HG03025 (cell line): ENCODE measurements at regions not wholly inside any gene's neighbourhood (a gene's known extent, or its start where the extent isn't known, plus 50 kb on each side); places are given as distances from the start of the nearest gene placed in this dataset.
"Not testable (repeated sequence)": the region's sequence is repeated elsewhere in the genome, so short reads cannot be mapped to it uniquely, and the experiment has no call there.

Experiments used
- ATAC-seq: cut with Tn5 transposase; IDR thresholded peaks from one replicate; pipeline ENCODE4 v1.9.1; 2021; ENCODE audit warnings: mild to moderate bottlenecking, moderate library complexity; ENCODE audit not compliant: unreplicated experiment, low FRiP score

DNA sequence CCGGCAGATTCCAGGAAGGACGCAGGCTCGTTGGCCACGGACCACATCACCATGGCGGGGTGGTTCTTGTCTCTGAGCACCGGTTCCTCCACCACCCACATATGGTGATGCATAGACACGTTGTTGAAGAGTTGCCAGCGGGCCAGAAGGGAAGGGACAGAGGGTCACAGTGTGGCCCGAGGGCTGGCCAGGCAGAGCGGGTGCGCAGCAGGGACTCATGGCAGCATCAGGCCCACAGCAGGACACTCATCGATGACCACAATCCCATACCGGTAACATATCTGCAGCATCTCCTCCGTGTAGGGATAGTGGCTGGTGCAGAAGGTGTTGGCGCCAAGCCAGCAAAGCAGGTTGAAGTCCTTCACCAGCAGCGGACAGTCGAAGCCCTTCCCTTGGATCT, 469.2 kb upstream of the FAM174A start:
- not testable (repeated sequence) for ATAC-seq

- ATAC-seq: no peak
Observed at GRCh38 chr5:100043475-100043874, 491.7 kb upstream of the FAM174A start.

DNA sequence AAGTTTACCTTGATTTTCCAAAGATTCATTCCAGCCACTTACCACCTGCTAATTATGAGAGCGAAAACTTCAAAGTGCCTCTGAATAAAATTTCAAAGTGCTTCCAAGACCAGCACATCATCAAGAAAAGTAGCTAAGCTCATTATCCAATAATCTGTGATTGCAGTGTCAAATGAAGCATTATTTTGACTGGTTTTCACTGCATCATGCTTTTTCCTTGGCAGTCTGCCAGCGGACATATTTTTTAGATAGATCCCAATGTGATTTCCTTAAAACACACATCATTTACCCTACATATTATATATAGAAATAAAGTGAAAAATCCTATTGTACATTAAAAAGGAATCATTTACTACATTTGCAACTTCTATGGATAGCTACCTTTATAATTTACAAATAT, 508.6 kb upstream of the FAM174A start:
- no peak for ATAC-seq

DNA sequence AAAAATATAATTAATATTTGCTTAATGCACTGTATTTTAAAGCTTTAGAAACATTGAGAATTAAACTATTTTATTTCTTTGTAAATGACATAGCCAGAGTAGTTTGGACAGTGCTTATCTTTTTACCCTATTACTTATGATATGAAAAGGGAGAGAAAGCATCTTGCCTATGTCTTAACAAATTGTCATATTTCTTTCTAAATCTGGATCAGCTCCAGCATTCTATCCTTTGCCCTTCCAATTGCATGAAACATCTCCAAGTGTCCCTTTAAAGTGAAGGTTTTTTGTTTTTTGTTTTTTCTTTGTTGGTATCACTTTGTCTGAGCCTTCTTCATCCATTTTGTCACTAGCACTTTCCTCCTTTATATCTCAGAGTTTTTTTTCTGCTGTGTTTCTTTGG, 511.6 kb upstream of the FAM174A start:
- ATAC-seq: no peak

GRCh38 chr5:100017520-100018262, 517.5 kb upstream of the FAM174A start:
- no peak for ATAC-seq

DNA sequence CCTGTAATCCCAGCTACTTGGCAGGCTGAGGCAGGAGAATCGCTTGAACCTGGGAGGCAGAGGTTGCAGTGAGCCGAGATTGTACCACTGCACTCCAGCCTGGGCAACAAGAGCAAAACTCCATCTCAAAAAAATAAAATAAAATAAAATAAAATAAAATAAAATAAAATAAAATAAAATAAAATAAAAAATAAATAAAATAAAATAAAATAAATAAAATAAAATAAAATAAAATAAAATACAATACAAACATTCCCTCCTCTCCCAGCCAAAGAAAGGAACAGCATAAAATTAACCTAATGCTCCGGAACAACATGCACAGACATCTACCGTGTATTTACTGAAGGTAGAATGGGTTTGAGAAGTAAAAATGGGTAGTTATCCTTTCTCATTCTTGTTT, 521.9 kb upstream of the FAM174A start:
- ATAC-seq: not testable (repeated sequence)

- ATAC-seq: not testable (repeated sequence)
Observed at GRCh38 chr5:100011160-100011559, 524.0 kb upstream of the FAM174A start.

GRCh38 chr5:100004969-100005368, 530.2 kb upstream of the FAM174A start:
- ATAC-seq: no peak

DNA sequence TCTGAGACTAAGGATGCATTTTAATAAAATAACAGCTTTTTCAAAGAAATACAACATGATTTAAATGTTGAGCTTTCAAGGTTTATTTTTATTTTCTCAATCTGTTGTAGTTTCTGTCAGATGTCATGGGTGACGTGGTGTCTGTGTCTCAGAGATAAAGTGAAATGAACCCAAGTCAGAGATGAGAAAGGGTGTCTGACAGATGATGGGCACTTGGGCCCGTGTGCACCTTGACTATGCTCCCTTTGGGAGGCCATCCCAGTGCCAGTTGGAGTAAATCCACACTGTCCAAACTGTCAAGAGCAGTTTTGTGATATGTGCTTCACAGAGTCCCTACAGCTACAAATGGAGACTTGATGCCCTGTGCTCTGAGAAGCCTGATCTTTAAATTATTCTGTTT, 536.9 kb upstream of the FAM174A start:
- ATAC-seq: no peak

DNA sequence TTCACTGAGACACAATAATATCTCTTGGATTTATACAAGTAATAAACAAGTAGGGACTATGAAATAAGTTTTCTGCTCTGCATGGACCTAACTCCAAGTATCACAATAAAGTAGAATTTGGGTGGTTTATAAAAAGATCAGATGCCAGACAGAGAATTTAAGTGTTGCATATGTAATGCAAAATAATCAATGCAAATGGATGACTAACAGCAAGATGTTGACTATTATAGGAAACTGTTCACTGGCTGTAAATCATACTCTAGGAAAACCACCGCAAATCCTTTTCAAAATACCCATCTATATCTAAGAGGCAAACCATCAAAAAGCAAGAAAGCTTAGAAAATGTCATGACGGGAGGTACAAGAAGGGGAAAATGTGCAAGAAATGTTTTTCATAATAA, 539.8 kb upstream of the FAM174A start:
- no peak for ATAC-seq

DNA sequence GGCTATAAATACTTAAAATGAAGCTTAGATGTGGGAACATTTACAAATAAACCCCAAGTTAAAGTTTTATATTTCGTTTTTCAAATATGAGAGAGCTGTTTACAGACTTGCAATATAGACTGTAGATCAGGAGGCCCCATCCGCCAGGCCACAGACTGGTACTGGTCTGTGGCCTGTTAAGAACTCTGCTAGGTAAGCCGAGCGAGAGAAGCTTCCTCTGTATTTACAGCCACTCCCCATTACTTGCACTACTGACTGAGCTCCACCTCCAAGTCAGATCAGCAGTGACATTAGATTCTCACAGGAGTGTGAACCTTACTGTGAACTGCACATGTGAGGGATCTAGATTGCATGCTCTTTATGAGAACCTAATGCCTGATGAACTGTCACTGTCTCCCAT, 561.4 kb upstream of the FAM174A start:
- ATAC-seq: no peak

GRCh38 chr5:99955962-99956361, 579.2 kb upstream of the FAM174A start:
- ATAC-seq: no peak

DNA sequence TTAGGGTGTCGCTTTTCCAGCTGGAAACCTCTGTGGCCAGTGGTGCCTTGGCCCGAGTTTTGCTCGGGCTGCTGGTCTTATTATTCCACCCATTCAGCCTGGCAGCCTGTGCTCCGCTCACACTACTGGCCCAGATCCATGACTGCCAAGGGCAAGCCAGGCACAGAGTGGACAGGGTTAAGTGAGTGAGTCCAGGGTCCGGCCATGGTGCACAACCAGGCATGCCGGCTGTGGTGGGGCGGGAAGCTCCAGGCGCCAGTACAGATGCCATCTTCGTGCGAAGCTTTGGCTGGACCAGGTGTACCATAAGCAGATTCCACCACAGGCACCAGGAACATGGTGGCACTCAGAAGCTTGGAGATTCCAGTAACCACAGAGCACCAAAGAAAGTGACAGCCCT, 580.2 kb upstream of the FAM174A start:
- ATAC-seq: no peak

- no peak for ATAC-seq
Observed at GRCh38 chr5:99949969-99950524, 585.1 kb upstream of the FAM174A start.

GRCh38 chr5:99949361-99949760, 585.8 kb upstream of the FAM174A start:
- no peak for ATAC-seq

DNA sequence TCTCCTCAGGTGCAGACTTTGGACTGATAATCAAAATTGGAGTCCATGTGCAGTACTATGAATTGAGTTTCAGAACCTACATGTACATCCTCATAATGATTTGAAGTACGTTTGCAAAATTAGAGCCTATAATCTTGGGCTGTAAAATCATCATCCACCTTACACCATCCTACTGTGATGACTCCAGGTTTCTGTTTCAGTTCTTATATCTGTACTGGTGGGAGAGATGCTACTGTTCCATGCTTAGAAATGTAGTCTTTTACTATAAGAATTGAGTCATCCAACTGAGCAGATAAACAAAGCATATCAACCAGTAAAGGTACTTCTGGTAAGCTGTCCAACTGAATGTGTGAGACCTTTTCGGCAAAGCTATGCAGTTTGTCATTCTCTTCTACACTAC, 586.3 kb upstream of the FAM174A start:
- ATAC-seq: no peak

DNA sequence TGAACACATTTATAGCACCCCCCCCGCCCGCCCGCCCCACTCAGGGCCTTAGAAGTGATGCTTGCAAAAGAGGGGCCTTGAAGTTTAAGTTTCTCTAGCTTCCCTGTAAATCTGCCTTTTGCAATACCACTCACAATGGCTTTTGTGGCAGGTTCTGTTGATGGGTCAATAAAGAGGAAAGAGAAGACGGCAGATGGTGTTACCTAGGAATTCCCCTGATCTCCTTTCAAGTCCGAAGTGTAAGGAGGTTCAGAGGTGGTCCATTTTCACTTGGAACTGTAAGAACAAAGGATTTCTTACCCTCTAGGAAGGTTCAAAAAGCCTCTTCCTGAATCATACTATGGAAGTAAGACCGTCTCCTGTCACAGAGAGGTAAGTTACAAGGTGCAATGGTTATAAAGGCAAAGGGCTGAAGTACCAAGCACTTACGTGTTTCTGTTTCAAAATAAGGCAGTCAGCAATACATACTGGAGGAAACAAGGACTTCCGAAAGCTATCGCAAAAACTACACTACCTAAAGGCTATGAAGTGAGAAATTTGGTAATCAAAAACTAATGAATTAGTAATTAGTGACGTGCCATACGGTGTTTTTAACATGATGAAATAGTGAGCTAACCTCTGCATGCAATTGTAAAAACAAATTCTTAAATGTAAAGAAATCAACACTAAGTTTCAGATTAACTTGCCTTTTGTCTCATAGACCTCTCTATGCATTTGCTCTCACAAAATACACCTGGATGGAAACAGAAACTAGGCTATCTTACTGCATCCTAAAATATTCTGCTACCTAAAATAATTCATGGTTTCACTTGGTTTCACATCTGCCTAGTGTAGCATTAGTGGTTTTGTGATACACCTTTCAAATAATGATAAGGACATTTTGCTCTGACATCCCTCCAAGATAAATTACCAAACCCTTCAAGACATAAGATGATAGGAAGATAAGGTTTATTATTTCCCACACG, 589.4 kb upstream of the FAM174A start:
- ATAC-seq: no peak

- ATAC-seq: no peak
Observed at GRCh38 chr5:99940540-99940939, 594.6 kb upstream of the FAM174A start.

DNA sequence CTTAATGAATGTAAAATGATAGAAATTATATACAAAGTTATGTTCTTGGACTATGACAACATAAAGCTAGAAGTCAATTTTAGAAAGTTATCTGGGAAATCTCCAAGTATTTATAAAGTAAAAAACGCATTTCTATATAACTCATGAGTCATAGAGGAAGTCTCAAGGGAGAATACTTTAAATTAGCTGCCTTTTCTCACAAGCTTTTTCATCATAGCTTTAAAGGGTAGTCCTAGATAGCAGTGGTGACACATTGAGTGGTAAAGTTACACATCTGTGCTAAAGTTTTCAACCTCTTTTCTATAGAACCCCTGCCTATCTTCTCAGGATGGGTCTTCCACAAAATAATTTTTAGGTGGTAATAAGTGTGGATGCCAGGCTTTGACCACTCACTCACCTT, 598.3 kb upstream of the FAM174A start:
- ATAC-seq: no peak

- ATAC-seq: no peak
Observed at GRCh38 chr5:99929806-99930135, 605.4 kb upstream of the FAM174A start.

- ATAC-seq: no peak
Observed at GRCh38 chr5:99929067-99929805, 605.9 kb upstream of the FAM174A start.
